NAMALWA (cell line): ENCODE measurements at regions not wholly inside any gene's neighbourhood (a gene's known extent, or its start where the extent isn't known, plus 50 kb on each side); places are given as distances from the start of the nearest gene placed in this dataset.

Experiments
- DNase-seq: peaks from one replicate; pipeline ENCODE4 v3.0.0-alpha.2; 2015; ENCODE audit warnings: low spot score

- DNase-seq = no peak
Observed at GRCh38 chr17:83192161-83192788, 112.9 kb downstream of the METRNL start.

- DNase-seq = peak; percentile 33
Observed at GRCh38 chr17:83192789-83193335, 113.5 kb downstream of the METRNL start.

- peak; percentile 53 for DNase-seq
Observed at GRCh38 chr17:83193336-83194185, 114.2 kb downstream of the METRNL start.

- DNase-seq = no peak
Observed at GRCh38 chr17:83194186-83194561, 114.8 kb downstream of the METRNL start.

- DNase-seq = no peak
Observed at GRCh38 chr17:83194761-83195329, 115.4 kb downstream of the METRNL start.

- DNase-seq = no peak
Observed at GRCh38 chr17:83195330-83196023, 116.1 kb downstream of the METRNL start.

GRCh38 chr17:83196024-83196365 is 116.6 kb downstream of the METRNL start:
- DNase-seq = no peak

- DNase-seq = no peak
Observed at GRCh38 chr17:83196366-83196765, 117.0 kb downstream of the METRNL start.

GRCh38 chr17:83196973-83197880 is 117.8 kb downstream of the METRNL start:
- DNase-seq = no peak

GRCh38 chr17:83198366-83199341 is 119.2 kb downstream of the METRNL start:
- DNase-seq = no peak

GRCh38 chr17:83199500-83200201 is 120.2 kb downstream of the METRNL start:
- DNase-seq = peak; percentile 56

- no peak for DNase-seq
Observed at GRCh38 chr17:83200231-83200699, 120.9 kb downstream of the METRNL start.

- DNase-seq = no peak
Observed at GRCh38 chr17:83200751-83201150, 121.3 kb downstream of the METRNL start.

- no peak for DNase-seq
Observed at GRCh38 chr17:83201206-83202001, 122.0 kb downstream of the METRNL start.

- DNase-seq = no peak
Observed at GRCh38 chr17:83202002-83203000, 122.9 kb downstream of the METRNL start.

- DNase-seq = no peak
Observed at GRCh38 chr17:83203073-83203471, 123.7 kb downstream of the METRNL start.
